HG02588 (cell line): ENCODE measurements at regions not wholly inside any gene's neighbourhood (a gene's known extent, or its start where the extent isn't known, plus 50 kb on each side); places are given as distances from the start of the nearest gene placed in this dataset.
"Not testable (repeated sequence)": the region's sequence is repeated elsewhere in the genome, so short reads cannot be mapped to it uniquely, and the experiment has no call there.

ENCODE experiments used
- ATAC-seq: cut with Tn5 transposase; IDR thresholded peaks from one replicate; pipeline ENCODE4 v1.9.1; 2021; ENCODE audit warnings: mild to moderate bottlenecking, moderate library complexity; ENCODE audit not compliant: unreplicated experiment

DNA sequence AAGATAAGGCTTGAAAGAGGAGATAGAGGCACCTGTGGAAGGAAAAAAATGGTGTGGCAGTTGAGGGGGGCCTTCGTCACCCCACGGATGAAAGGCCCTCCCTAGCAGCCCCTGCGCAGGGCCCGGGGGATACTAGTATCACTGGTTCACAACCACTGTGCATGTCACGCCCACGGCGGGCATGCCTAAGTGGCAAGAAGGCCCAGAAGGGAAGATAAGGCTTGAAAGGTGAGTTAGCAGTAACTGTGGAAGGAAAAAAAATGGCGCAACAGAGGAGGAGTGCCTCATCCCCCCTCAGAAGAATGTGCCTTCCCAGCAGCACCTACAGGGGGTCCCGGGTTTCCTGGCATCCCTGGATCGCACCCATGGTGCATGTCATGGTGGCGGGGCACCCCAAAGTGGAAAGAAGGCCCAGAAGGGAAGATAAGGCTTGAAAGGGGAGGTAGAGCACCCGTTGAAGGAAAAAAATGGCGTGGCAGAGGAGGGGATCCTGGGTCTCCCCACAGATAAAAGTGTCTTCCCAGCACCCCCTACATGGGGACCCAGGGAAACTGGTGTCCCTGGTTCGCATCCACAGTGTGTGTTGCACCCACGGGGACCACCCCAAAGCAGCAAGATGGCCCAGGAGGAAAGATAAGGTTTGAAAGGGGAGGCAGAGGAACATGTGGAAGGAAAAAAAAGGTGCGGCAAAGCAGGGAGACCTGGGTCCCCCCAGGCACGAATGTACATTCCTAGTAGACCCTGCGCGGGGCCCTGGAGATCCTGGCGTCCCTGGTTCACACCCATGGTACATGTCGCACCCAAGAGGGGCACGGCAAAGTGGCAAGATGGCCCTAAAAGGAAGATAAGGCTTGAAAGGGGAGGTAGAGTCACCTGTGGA lies 279.2 kb downstream of the ALG10 start:
- ATAC-seq, result no peak

DNA sequence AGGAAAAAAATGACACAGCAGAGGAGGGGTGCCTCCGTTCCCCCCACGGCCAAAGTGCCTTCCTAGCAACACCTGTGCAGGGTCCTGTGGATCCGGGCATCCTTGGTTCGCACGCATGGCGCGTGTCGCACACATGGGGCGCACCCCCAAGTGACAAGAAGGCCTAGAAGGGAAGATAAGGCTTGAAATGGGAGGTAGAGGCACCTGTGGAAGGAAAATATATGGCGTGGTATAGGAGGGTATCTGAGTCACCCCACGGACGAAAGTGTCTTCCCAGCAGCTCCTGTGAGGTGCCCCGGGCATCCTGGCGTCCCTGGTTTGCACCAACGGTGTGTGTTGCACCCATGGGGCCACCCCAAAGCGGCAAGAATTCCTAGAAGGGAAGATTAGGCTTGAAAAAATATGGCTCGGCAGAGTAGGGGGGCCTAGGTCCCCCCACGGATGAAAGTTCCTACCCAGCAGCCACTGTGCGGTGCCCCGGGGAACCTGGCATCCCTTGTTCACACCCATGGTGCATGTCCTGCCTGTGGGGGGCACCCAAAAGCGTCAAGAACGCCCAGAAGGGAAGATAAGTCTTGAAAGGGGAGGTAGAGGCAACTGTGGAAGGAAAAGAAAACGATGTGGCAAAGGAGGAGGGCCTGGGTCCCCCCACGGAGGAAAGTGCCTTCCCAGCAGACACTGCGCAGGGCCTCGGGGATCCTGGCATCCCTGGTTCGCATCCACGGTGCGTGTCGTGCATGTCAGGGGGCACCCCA lies 280.0 kb downstream of the ALG10 start:
- ATAC-seq, result no peak

DNA sequence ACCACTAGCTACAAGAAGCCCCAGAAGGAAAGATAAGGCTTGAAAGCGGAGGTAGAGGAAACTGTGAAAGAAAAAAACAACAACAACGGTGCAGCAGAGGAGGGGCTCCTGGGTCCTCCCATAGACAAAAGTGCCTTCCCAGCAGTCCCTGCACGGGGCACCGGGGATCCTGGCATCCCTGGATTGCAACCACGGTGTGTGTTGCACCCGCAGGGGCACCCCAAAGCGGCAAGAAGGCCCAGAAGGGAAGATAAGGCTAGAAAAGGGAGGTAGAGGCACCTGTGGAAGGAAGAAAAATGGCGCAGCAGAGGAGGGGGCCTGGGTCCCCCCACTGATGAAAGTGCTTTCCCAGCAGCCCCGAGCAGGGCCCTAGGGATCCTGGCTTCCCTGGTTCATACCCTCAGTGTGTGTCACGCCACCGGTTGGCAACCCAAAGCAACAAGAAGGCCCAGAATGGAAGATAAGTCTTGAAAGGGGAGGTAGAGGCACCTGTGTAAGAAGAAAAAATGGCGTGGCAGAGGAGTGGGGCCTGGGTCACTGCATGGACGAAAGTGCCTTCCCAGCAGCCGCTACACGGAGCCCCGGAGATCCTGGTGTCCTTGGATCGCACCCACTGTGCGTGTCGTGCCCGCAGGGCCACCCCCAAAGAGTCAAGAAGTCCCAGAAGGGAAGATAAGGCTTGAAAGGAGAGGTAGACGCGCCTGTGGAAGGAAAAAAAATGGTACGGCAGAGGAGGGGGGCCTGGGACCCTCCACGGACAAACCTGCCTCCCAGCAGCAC lies 281.0 kb downstream of the ALG10 start:
- no peak for ATAC-seq

DNA sequence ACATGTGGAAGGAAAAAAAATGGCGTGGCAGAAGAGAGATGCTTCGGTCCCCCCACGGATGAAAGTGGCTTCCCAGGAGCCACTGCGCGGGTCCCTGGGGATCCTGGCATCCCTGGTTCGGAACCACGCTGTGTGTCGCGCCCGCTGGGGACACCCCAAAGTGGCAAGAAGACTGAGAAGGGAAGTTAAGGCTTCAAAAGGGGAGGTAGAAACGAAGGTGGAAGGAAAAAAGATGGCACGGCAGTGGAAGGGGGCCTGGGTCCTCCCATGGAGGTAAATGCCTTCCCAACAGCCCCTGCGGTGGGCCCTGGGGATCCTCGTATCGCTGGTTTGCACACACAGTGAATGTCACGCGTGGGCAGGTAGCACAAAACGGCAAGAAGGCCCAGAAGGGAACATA lies 281.7 kb downstream of the ALG10 start:
- ATAC-seq, result no peak

DNA sequence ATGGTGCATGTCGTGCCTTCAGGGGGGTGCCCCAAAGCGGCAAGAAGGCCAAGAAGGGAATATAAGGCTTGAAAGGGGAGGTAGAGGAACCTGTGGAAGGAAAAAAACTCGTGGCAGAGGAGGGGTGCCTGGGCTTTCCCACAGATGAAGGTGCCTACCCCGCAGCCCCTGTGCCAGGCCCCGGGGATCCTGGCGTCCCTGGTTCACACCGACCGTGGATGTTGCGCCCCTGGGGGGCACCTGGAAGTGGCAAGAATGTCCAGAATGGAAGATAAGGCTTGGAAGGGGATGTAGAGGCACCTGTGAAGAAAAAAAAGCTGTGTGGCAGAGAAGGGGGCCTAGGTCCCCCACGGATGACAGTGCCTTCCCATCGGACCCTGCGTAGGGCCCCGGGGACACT lies 282.2 kb downstream of the ALG10 start:
- ATAC-seq, result no peak

DNA sequence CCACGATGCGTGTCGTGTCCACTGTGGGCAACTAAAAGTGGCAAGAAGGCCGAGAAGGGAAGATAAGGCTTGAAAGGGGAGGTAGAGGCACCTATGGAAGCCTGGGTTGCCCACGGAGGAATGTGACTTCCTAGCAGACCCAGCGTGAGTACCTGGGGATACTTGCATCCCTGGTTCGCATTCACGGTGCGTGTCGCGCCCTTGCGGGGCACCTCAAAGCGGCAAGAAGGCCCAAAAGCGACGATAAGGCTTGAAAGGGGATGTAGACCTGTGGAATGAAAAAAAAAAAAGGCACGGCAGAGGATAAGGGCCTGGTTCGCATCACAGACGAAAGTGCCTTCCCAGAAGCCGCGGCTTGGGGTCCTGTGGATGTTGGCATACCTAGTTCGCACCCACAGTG lies 282.9 kb downstream of the ALG10 start:
- no peak for ATAC-seq

DNA sequence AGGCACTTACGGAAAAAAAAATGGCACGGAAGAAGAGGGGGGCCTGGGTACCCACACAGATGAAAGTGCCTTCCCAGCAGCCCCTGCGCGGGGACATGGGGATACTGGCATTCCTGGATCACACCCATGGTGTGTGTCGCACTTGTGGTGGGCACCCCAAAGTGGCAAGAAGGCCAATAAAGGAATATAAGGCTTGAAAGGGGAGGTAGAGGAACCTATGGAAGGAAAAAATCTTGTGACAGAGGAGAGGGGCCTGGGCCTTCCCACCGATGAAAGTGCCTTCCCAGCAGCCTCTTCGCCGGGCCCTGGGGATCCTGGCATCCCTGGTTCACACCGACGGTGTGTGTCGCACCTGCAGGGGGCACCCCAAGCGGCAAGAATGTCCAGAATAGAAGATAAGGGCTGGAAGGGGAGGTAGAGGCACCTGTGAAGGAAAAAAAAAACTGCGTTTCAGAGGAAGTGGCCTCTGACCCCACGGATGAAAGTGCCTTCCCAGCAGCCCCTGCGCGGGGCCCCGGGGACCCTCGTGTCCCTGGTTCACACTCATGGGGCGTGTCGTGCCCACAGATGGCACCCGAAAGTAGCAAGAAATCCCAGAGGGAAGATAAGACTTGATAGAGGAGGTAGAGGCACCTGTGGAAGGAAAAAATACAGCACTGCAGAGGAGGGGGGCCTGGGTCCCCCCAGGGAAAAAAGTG lies 284.0 kb downstream of the ALG10 start:
- ATAC-seq, result no peak

DNA sequence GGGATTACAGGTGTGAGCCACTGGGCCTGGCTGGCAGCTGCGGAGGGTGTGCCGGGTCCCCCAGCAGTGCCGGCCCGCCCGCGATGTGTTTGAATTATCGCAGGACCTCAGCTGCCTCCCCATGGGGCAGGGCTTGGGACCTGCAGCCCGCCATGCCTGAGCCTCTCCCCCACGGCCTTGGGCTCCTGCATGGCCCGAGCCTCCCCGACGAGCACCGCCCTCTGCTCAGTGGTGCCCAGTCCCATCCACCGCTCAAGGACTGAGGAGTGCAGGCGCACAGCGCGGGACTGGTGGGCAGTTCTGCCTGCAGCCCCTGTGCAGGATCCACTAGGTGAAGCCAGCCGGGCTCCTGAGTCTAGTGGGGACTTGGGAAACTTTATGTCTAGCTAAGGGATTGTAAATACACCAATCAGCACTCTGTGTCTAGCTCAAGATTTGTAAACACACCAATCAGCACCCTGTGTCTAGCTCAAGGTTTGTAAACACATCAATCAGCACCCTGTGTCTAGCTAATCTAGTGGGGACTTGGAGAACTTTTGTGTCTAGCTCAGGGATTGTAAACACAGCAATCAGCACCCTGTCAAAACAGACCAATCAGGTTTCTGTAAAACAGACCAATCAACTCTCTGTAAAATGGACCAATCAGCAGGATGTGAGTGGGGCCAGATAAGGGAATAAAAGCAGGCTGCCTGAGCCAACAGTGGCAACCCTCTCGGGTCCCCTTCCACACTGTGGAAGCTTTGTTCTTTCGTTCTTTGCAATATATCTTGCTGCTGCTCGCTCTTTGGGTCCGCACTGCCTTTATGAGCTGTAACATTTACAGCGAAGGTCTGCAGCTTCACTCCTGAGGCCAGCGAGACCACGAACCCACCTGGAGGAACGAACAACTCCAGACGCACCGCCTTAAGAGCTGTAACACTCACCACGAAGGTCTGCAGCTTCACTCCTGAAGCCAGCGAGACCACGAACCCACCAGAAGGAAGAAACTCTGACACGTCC lies 287.8 kb downstream of the ALG10 start:
- ATAC-seq, result not testable (repeated sequence)

DNA sequence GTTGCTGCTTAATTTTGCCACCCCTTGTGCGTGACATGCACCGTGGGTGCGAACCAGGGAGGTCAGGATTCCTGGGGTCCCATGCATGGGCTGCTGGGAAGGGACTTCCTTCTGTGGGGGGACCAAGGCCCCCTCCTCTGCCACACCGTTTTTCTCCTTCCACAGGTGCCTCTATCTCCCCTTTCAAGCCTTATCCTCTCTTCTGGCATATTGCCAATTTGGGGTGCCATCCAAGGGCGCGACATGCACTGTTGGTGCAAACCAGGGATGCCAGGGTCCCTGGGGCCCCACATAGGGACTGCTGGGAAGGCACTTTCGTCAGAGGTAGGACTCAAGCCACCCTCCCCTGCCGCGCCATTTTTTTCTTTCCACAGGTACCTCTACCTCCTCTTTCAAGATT lies 289.0 kb downstream of the ALG10 start:
- ATAC-seq, result no peak

DNA sequence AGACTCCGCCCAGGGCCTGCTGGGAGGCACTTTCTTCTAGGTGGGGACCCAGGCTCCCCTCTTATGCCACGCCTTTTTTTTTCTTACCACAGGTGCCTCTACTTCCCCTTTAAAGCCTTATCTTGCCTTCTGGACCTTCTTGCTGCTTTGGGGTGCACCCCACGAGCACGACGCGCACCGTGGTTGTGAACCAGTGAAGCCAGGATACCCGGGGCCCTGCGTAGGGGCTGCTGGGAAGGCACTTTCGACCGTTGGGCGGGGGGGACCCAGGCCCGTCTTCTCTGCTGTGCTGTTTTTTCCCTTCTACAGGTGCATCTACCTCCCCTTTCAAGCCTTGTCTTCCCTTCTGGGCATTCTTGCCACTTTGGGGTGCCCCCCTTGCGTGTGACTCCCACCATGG lies 305.4 kb downstream of the ALG10 start:
- no peak for ATAC-seq

DNA sequence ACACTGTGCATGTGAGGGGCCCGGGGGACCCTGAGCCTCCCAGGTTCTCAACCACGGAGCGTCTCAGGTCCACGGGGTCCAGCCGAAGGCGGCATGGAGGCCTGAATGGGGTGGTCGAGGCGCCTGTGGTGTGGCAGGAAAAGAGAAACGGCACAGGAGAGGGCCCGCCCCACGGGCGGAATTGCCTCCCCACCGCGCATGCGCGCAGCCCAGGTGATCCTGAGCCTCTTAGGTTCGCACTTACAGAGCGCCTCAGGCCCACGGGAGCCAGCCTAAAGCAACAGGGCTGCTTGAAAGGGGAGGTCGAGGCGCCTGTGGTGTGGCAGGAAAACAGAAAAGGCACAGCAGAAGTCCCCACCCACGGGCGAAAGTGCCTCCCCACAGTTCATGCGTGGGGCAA lies 311.0 kb downstream of the ALG10 start:
- ATAC-seq, result no peak

DNA sequence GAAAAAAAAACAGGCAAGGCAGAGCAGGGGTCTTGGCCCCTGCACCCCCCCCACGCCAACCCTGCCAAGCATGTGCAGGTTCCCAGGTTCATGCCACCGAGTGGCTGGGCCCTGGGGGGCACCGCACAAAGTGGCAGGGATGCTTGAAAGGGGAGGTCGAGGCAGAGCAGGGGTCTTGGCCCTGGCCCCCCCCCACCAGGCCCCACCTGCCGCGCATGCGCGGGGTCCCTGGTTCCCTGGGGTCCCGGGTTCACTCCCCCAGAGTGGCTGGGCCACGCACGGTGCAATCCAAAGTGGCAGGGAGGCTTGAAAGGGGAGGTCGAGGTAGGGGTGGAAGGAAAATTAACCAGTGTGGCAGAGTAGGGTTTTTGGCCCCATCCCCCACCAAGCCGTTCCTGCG lies 312.2 kb downstream of the ALG10 start:
- no peak for ATAC-seq

DNA sequence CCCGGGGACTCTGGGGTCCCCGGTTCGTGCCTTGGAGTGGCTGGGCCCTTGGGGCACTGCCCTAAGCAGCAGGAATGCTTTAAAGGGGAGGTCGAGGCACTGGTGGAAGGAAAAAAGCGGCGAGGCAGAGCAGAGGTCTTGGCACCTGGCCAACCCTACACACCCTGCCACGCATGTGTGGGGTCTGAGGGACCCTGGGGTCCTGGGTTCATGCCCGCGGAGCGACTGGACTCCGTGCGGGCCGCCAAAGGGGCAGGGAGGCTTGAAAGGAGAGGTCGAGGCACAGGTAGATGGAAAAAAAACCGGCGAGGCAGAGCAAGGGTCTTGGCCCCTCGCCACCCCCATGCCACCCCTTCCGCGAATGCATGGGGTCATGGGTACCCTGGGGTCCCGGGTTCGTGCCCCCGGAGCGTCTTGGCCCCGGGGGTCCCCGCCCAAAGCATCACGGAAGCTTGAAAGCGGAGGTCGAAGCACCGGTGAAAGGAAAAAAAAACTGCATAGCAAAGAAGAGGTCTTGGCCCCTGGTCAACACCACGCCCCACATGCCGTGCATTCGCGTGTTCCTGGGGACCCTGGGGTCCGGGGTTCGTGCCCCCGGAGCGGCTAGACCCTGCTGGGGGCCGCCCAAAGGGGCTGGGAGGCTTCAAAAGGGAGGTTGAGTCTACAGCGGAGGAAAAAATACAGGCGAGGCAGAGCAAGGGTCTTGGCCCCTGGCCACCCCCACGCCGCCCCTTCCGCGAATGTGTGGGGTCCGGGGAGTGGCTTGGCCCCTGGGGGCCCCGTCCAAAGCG lies 312.9 kb downstream of the ALG10 start:
- ATAC-seq, result no peak

DNA sequence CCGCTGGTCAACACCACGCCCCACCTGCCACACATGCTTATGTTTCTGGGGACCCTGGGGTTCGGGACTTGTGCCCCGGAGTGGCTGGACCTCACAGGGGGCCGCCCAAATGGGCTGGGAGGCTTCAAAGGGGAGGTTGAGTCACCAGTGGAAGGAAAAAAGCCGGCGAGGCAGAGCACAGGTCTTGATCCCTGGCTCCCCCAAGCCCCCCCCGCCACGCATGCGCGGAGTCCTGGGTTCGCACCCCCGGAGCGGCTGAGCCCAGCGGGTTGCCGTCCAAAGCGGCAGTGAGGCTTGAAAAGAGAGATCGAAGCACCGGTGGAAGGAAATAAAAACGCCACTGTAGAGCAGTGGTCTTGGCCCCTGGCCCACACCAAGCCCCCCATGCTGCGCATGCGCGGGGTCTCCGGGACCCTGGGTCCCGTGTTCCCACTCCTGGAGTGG lies 313.5 kb downstream of the ALG10 start:
- no peak for ATAC-seq

DNA sequence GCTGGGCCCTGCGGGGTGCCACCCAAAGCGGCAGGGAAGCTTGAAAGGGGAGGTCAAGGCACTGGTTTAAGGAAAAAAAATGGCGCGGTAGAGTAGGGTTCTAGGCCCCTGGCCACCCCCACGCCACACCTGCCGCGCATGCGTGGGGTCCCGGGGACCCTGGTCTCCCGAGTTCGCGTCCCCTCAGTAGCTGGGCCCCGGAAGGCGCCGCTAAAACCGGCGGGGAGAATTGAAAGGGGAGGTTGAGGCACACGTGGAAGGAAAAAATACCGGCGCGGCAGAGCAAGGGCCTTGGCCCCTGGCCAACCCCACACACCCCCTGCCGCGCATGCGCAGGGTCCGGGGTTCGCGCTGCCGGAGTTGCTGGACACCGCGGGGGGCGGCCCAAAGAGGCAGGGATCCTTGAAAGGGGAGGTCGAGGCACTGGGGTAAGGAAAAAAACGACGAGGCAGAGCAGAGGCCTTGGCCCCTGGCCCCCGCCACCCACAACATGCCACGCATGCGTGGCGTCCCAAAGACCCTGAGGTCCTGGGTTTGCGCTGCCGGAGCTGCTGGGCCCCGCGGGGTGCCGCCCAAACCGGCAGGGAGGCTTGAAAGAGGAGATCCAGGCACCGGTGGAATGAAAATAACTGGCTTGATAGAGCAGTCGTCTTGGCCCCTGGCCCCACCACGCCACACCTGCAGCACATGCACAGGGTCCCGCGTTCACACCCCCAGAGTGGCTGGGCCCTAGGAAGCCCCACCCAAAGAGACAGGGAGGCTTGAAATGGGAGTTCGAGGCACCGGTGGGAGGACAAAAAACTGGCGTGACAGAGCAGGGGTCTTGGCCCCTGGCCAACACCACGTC lies 314.5 kb downstream of the ALG10 start:
- no peak for ATAC-seq

DNA sequence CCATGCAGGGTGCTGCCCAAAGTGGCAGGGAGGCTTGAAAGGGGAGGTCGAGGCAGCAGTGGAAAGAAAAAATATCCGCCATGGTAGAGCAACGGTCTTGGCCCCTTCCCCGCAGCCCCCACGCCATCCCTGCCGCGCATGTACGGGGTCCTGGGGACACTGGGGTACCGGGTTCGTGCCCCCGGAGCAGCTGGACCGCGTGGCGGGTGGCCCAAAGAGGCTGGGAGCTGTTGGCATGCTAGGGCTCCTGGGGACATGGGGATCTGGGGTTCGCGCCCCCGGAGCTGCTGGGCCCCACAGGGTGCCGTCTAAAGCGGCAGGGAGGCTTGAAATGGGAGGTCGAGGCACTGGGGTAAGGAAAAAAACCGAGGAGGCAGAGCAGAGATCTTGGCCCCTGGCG lies 316.5 kb downstream of the ALG10 start:
- no peak for ATAC-seq

DNA sequence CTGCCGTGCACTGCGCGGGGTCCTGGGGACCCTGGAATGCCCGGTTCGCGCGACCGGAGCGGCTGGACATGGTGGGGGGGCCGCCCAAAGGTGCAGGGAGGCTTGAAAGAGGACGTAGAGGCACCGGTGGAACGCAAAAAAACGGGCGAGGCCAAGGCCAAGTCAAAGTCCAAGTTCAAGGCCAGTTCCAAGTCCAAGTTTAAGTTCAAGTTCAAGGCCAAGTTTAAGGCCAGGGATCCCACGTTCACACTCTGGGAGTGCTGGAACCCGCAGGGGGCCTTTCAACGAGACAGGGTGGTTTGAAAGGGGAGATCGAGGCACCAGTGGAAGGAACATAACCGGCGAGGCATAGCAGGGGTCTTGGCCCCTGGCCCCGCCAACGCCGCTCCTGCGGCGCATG lies 317.6 kb downstream of the ALG10 start:
- no peak for ATAC-seq
